Superior temporal gyrus (tissue), 1 donor: ENCODE measurements at regions not wholly inside any gene's neighbourhood (a gene's known extent, or its start where the extent isn't known, plus 50 kb on each side); places are given as distances from the start of the nearest gene placed in this dataset.

Experiments
- DNase-seq: peaks from one replicate; pipeline ENCODE4 v3.0.0-alpha.2; 2016; ENCODE audit errors: extremely low spot score

DNA sequence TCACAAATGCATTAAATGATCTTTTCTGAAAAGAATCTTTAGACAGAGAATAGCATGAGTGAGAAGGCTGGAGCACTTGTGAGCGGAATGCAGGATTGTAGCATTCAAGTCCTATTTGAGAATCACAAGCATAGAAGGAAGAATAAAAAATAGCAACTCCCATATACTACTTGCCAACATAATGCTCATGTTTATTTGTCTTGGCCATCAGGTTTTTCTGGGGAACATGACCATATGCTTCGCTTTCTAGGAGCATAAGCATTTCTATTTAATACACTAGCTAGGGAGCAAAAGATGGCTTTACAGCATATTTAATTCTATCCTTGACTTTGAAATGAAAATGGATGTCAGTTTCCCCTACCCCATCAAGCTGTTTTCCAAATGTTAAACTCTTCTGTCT, 170.3 kb upstream of the MITF start:
- DNase-seq = no peak

DNA sequence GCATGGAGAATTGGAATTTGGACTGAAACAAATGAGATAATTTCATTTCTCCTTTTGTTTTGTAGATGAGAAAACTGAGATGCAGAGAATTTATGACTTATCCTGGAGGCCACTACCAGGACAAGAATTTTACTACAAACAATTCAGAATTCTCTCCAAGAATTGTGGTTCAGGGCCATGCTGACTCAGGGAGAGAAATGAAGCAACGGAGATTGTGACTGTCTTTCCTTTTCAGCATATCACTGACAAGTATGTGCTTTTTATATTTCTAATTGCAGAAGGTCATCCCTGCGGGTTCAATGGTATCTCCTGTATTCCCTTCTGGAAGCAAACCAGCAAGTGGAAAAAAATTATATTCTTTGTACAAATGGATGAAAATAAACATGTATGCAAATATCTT, 170.8 kb upstream of the MITF start:
- DNase-seq = no peak

DNA sequence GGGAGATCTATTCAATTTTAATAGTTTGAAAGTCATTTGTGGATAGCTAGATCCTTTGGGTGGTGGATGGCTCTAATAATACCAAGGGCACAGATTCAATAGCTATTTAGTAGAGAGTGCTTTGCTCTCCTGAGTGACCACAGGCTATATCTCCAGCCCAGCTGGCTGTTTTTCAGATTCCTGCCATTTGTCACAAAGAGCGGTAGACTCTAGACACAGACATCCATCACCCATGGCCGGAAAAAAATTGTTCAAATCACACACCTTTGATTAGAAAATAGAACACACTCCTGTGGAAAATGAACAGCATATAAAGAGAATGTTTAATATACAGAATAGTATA, 171.6 kb upstream of the MITF start:
- no peak for DNase-seq

DNA sequence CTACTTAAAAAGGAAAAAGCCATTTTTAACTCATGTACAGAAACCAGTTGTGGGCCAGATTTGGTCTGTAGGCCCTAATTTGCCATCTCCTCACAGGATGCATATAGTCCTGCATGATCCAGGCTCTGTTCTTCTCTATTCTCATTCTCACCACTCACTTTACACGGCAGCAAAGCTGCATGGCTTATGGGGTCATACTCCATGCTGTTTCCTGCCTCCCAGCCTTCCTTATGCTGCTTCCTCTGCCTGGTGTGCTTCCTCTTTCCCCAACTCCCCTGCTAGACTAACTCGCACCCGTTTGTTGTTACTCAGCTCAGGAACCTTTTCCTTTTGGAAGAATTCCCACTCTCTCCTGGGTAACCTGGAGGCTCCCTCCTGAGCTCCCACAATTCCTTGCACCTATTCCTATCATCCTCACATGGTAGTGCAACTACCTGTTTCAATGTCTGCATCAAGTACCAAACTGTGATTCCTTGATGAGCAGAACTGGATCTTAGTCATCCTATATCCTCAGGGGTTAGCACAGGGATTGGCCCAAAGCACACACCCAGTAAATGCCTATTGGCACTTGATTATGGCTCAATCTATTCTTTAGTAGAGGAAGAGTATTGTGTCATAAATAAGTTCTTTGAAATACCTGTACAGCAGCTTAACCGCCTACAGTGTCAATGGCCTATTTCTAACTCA, 172.1 kb upstream of the MITF start:
- DNase-seq = no peak

DNA sequence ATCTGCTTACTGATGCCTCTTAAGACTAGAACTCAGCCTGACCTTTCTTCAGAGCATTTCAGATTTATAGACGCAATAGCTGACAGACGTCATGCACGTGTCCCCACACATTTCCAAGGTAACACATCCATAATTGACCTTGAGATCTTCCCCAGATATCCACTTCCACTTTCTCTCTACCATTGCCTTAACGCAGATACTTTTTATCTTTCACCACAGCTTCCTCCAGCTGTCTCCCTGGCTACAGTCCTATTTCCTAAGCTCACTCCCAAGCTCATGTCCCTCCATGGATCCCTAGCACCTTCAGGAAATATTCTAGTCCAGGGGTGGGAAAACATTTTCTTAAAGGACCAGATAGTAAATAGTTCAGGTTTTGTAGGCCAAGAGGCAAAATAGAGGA, 173.0 kb upstream of the MITF start:
- no peak for DNase-seq

DNA sequence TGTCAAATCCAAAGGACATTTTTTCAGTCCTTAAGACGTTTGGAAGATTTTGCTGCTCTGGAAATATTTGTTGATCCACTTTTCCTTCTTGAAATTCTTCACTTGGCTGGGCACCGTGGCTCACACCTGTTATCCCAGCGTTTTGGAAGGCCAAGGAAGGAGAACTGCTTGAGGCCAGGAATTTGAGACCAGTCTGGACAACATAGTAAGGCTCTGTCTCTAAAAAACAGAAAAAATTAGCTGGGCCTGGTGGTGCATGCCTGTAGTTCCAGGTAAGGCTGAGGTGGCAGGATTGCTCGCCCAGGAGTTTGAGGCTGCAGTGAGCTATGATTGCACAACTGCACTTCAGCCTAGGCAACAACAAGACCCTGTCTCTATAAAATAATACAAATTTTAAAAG, 173.9 kb upstream of the MITF start:
- DNase-seq = no peak

DNA sequence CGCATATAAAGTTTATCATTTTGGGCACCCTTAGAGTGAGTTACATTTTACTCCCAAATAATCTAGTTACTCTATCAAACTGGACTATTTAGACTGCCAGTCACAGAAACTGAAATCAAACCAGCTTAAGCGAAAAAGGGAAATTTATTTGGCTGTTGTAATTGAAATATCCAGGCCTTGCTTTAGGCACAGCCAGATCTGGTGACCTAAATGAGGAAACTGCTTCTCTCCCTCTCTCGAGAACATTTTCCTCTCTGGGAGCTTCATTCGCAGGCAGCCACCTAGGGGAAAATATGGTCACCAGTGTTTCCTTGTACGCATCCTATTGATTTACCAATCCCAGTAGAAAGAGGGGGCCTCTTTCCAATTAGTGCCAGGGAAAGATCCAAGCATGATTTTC, 175.3 kb upstream of the MITF start:
- DNase-seq = no peak

DNA sequence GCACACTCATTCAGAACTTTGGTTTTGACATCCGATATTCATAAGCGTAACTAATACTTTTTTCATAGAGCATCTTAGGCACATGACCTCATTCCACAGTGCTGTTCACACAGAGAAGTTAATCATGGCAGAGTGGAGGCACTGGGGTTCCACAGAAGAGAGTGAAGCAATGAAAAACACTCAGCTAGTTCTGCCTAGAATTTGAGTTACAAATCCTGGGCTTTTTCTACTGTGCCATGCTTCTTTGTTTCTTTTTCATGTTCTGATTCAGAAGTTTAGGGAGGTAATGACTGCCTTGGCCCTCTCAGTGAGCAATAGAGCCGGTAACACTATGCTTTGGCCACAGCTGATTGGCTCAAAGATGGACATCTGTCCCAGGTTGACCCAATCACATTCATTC, 176.1 kb upstream of the MITF start:
- DNase-seq = no peak

DNA sequence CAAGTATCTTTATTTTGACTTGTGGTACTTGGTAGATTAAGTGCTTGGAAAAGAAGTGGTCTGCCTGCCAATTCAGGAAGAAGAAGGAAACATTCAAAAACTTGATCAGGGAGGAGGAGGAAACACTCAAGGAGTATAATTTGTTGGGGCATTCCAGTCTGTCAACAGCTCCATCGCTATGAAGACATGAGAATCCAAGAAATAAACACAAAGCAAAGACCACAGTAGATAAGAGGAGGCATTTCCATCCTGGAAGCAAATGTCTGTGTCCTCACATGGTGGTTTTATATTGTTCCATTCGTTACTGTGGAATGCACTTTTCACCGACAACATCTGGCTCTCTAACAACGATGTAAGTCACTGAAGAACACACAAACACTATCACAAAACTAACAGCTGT, 176.1 kb upstream of the FRMD4B start:
- DNase-seq = no peak

DNA sequence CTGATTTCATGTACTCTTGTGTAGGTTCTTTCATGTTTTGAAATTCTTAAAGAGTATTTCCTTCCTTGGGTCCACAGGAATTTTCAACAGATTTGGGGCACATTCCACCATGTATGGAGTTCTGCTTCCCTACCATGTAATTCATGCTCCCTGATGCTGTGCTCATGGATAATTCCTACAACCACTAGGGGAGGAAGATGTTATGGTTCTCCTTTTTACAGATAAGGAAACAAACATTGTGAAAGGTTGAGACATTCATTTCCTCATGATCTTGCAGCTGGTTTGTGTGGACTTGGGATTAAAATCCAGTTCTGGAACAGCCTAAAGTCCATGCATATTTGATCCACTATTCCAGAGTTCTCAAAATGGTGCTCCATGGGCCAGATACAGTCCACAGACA, 174.9 kb upstream of the FRMD4B start:
- no peak for DNase-seq

DNA sequence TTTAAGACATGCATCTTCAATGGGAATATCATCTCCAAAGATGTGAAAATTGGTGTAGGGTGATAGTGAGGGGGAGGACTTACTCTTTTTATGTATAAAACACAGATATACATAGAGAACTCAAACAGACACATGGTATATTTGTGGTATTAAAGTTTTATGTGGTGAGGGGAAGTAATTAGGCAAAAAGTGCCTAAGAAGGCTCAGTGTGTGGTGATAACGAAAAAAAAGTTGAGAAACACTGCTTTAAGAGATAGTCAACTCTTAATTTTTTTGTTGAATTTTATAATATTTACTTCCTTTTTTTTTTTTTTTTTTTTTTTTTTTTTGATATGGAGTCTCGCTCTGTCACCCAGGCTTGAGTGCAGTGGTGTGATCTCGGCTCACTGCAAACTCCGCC, 174.2 kb upstream of the FRMD4B start:
- DNase-seq = no peak

DNA sequence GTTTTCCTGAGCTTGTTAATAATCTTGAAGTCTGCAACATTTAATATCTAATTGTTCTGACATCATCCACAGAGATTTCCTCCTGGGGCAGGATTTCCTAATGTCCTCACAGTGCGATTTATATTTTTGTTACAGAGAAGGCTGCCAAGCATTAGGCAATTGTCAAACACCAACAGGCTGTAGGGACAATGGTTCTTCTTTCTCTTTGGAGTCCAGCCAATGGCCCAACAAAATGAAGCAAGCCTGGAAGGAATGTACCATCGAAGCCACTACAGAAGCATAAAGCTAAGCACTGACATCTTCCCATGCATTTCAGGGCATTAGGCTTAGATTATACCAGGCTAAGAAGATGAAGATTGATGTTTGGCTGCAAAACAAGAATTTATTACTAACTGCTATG, 173.0 kb upstream of the FRMD4B start:
- DNase-seq = peak; percentile 69

DNA sequence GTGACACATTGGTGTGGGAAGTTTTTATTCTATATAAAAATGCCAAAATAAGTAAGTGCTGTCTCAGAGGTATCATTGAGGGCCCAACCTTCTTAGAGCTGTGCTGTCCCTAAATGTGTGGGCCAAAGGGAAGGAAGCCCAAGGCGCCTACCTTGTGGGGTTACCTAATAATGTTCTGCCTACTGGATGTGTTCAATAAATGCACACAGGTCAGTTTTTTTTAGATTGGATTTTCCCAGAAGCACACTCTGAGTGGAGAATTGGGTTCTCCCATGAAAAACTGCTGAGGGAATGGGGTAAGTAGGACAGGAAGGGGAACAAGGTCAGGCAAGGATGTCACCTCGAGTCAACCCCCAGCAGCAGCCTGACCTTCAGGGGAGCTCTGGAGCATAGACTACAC, 168.7 kb upstream of the FRMD4B start:
- no peak for DNase-seq

DNA sequence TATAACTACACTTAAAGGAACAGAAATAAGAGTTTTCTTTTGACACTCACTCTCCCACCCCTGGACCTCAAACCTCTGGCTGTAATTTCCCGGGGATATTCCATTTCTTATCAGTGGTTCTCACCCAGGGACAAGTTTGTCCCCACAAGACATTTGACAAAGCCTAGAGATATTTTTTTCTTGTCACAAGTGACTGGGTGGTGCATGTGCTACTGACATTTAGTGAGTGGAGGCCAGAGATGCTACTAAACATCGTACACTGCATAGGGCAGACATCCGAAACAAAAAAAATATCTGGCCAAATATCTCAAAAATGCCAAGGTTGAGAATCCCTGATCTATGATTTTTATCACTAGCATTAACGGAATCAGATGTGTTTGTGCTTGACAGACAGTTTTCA, 168.0 kb upstream of the FRMD4B start:
- no peak for DNase-seq

DNA sequence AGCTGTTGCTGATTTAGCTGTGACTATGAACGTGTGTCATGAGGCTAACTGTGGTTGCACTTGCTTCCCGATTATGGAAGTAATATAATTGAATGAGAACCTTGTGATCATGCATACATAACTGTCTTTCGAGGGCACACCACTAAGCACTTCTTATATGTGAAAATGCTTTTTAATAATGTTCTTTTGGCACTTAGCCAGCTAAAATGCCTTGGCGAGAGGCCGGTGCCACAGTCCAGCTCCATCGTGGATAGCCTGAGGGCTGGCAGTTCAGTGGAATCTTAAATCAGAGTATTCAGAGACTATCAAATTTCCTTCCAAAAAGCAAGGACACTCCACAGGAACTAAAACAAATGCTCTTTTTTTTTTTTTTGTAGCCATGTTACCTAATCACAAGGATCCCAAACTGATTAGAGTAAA, 161.6 kb upstream of the FRMD4B start:
- peak; percentile 52 for DNase-seq

DNA sequence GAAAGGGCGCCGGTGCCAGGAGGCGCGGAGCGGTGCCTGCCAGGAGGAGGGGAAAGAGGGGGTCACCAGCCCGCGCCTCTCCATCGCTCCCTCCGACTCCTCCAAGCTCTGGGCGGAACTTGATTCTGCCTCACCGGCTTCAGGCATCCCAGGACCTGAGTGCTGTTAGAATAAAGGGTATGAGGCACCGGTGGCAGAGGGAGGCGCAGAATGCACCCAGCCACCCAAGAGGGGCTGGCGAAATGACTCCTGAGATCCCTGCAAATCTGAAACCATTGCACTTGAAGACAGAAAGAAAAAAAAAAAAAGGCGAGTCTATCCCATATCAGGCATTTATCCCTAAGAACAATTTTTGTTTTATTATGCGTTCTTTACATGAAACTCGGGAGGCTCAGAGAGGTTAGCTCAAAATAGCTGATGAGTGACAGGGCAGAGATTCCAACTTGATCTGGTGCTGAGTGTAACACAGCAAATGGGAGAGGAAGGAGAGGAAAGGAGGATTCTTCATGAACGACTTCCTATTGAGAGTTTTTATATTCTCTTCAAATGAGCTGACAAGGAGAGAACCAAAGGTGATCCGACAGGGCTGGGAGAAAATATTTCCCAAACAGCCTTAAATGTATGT, 157.0 kb upstream of the FRMD4B start:
- DNase-seq = peak; percentile 66

DNA sequence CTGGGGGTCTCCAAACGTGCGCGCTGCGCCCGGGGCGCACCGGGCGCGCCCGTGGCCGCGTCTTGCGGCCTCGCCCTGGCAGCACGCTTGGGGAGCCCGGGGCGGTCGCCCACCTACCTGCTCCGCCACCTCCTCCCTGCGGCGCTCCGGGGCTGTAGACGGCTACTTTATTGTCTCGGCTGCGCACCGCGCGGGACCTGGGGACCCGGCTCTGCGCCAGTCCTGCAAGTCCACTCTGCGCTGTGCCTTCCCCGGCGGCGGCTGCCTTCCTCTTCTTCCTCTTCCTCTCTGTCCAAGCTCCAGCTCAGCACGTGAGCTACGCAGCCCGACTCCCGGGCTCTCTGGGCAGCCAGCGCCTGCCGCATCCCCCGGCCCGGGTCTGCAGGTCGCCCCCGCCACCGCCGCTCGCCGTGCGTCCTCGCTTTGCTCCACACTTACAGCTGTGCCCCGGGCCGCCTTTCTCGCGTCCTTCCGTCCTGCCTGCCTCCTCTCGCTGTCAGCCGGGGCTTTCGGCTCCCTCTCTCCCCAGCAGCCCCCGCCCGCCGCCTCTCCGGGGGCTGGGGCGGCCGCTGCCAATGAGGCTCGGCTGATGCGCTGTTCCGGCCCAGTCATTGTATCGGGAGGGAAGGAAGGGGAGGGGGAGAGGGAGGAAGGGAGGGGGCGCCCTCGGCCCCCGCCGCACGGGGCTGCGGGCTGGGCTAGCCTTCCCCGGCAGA, 156.4 kb upstream of the FRMD4B start:
- DNase-seq = peak; percentile 82

DNA sequence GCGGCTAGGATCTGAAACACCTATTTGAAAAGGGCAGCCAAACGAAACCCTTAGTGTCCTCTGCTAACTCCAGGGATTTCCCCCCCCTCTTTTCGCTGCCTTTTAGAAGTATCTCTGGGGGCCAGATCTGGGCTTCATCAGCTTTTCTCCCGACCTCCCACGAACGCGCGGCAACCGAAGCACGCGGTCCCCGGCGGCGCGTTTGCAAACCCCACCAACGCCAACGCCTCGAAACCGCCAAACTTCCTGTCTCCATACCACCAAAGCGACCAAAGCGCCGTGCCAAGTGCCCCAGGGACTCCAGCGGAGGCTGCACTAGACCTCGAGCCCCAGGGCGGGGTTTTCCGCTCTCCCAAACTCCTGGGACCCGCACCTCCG, 155.8 kb upstream of the FRMD4B start:
- DNase-seq = no peak

DNA sequence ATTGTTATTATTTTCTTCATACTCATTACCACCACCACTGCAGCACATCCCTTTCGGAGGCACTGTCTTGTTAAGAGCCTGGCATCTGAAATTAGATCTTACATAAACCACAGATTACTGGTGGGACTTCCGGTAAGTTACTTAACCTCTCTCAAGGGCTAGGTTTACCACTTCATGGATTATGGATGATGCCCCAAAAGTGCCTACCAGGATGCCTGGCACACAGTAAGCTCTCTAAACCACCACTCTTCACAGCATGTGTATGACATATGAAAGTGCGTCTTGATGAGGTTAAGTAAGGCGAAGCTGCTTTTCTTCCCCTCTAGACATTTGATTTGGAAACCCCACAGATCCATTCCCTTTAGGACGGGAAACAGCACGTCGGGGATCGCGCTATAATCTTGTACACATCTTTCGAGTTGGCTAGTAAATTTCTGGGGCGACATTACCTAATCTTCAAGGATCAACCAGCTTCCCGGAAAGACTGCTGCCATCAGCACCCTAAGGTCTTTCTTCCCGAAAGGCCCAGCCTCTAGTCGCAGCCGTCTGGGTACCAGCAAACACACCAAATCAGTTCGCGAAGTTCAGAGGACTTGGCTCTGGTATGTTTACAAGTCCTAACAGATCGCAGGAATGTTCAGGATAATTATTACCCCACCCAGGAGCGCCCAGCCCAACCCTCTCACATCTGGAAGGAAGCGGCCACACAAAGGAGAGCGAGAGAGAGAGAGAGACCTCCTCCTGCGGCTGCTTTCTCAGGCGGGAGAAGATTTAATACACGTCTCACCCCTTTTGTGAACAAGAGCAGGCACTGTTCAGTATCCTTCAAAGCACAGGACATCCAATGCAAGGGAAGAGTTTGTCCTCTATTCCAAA, 155.1 kb upstream of the FRMD4B start:
- DNase-seq = peak; percentile 39

DNA sequence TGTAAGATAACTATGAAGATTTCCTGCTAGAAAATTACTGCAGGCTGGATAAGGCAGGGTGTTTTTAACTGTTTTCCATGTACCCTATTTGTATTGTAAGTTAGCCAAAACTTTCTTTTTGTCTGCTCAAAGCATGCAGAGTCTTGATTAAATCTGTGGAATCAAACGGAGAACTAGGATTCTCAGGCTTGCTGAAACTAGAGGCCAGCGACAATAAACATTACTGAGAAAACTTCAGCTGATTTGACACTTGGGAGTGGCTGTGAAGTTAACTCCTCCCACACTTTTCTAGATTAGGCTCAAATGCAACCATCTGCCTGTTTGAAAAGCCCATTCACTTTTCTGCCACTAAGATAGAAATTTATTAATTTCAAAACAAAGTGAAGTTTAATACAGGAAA, 153.2 kb upstream of the FRMD4B start:
- peak; percentile 29 for DNase-seq

DNA sequence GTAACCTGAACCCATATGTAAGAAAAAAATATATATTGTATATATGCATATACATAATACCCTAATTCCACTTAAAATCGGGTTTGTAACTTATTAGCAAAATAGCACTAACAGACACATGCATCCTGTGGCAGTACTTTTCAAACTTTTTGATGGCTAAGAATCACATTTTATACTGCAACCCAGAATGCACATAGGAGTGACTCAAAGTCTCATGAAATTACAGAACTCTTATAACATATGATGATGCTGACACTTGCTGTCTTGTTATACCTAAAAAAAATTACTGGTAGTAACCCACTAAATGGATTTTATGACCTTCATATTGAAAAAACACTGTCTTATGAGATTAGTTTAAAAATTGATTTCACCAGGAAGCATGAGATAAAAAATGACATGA, 152.4 kb upstream of the FRMD4B start:
- no peak for DNase-seq

DNA sequence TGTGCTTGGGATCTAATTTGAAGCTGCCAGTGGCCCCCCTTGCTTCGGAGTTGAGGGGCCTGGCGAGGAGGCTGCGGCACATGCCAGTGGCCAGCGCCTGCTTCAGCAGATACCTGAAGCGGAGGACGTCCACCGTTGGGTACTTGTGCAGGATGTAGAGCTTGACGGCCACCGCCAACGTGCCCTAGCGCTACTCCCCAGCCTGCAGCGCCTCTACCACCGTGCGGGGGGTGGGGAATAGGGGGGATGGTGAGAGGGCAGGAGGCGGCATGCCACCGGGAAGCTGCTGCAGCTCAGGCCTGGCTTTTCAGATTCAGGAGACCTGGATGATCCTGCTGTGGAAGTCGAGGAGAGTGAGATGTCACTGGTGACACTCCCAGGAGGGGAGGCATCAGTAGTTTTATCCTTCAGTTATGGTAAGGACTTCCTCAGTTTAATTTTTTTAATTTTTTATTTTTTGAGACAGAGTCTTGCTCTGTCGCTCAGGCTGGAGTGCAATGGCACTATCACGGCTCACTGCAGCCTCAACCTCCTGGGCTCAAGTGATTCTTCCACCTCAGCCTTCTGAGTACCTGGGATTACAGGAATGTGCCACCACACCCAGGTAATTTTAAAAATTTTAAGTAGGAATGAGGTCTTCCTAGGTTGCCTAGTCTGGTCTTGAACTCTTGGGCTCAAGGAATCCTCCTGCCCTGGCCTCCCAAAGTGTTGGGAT, 150.6 kb upstream of the FRMD4B start:
- DNase-seq = no peak
